Activated CD8-positive, alpha-beta T cell treated with anti-CD3 and anti-CD28 coated beads, Interleukin-2, amount 10 ng/mL, durations not matched to agents 7 days and 5 days (primary cell): ENCODE measurements at regions not wholly inside any gene's neighbourhood (a gene's known extent, or its start where the extent isn't known, plus 50 kb on each side); places are given as distances from the start of the nearest gene placed in this dataset.

Experiments
- ATAC-seq: fragments of 150-1000 bp; cut with Tn5 transposase; one replicate; pipeline ENCODE4 v1.10.0; 2021; ENCODE audit warnings: moderate library complexity
- CTCF ChIA-PET: fragments of 350-600 bp; sonication (Branson Sonifier 250); formaldehyde crosslinking; loops from one replicate; lab custom pipeline; 2021; ENCODE audit warnings: antibody characterized with exemption; lab: Charles Lee
- POLR2A ChIA-PET: fragments of 350-600 bp; sonication (Branson Sonifier 250); formaldehyde crosslinking; loops from one replicate; lab custom pipeline; 2021; ENCODE audit warnings: antibody characterized with exemption; lab: Charles Lee
- DNase-seq: peaks from one replicate; pipeline ENCODE4 v3.0.0-alpha.2; 2020
- H3K27ac Mint-ChIP-seq: one replicate; pipeline ENCODE4 v1.8.0; 2021; ENCODE audit warnings: mild to moderate bottlenecking, mixed read lengths
- H3K27me3 Mint-ChIP-seq: one replicate; pipeline ENCODE4 v1.8.0; 2021; ENCODE audit warnings: low read depth, mixed read lengths
- H3K36me3 Mint-ChIP-seq: one replicate; pipeline ENCODE4 v1.8.0; 2021; ENCODE audit warnings: low read depth, mixed read lengths
- H3K4me1 Mint-ChIP-seq: one replicate; pipeline ENCODE4 v1.8.0; 2021; ENCODE audit warnings: low read depth, mixed read lengths
- H3K4me3 Mint-ChIP-seq: one replicate; pipeline ENCODE4 v1.8.0; 2021; ENCODE audit warnings: mild to moderate bottlenecking, mixed read lengths
- H3K9me3 Mint-ChIP-seq: one replicate; pipeline ENCODE4 v1.8.0; 2022; ENCODE audit warnings: mixed read lengths; ENCODE audit not compliant: insufficient read depth

DNA sequence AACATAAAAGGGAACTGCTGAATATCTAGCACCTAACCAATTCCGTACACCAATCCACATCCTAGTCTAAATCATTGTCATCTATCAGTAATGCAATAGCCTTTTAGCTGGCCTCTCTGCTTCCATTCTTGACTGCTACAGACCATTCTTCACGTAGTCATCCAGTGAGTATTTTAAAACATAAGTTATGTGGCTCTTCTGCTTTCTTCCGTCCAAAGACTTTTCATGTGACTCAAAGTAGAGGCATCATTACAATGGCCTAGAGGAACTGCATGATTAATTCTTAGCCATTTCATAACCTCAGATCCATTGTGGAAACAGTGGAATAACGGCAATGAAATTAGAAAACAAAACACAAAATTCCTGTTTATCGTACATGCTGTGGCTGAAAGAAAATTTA, 88.9 kb upstream of the CBLB start:
- H3K27me3 Mint-ChIP-seq, result no peaks in the 10 kb centered on the region

DNA sequence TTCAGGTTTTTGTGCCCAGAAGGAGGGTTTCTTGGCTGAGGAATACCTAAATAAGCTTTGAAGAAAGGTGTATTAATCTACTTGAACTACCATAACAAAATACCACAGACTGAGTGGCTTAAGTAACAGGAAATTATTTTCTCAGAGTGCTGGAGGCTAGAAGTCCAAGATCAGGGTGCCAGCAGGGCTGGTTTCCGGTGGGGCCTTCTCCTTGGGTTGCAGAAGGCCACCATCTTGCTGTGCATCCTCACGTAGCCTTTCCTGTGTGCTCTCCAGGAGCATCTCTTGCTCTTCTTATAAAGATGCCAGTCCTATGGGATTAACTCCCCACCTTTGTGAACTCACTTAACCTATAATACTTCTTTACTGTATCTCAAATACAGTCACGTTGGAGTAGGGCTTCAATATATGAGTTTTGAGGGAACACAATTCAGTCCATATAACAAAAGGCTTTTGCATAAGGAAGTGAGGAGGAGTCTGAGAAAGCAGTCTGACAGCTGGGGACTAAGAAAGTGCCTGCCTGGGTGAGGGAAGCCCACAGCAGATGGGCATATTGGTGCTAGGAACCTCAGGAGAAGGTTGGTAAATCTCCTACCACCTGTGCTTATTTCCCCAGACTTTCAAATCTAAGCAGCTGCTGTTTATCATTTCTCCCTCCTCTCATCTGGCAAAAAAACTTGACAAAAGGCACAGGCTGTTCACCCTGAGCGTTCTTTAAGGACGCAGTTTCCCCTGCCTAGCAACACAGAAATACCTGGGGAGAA, 89.6 kb upstream of the CBLB start:
- Mint-ChIP-seq H3K4me1 (no peaks in the 10 kb centered on the region), H3K36me3 (peaks cover 4% of the 10 kb centered on the region), H3K27me3 (no peaks in the 10 kb centered on the region), H3K9me3 (peaks cover 10% of the 10 kb centered on the region), H3K27ac (no peak overlapping the region), H3K4me3 (no peak overlapping the region)
- ChIA-PET POLR2A (interaction anchor here (0.6 kb wide), 1 partner anchor 233 kb away, joined by 3 read pairs; no protein-coding TSS in a partner anchor), CTCF (no interaction called here)
- ATAC-seq (no peak), DNase-seq (no peak)

More for the DNA sequence above, 88.9 kb upstream of the CBLB start:
- DNase-seq (no peak), ATAC-seq (no peak)
- H3K4me1 Mint-ChIP-seq, result no peaks in the 10 kb centered on the region
- peaks cover 10% of the 10 kb centered on the region for H3K9me3 Mint-ChIP-seq
- POLR2A ChIA-PET, result no interaction called here
- no peak overlapping the region for H3K27ac Mint-ChIP-seq
- CTCF ChIA-PET, result no interaction called here
- peaks cover 4% of the 10 kb centered on the region for H3K36me3 Mint-ChIP-seq
- H3K4me3 Mint-ChIP-seq, result no peak overlapping the region

DNA sequence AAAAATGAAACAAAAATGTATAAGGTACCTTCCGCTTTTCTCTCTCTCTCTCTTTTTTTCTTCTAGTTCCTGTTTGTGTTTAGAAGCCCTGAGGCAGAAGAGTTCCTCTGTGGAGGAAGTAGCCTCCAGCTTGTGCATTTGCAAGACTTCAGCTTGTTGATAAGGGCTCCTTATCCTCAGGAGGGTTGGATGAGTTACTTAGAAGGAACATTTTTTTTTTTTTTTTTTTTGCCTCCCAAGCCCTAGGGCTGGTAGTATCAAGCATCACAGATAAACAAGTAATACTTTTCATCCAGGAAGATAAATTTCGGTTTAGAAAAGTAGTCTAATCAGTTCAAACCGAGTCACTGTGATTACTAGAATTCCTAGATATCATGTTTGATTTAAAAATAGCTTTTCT, 91.0 kb upstream of the CBLB start:
- ChIA-PET POLR2A (no interaction called here), CTCF (interaction anchor here (1.2 kb wide), 1 partner anchor 650 kb away, joined by 3 read pairs; no protein-coding TSS in a partner anchor)
- Mint-ChIP-seq H3K27me3 (no peaks in the 10 kb centered on the region), H3K4me3 (no peak overlapping the region), H3K9me3 (peaks cover 10% of the 10 kb centered on the region), H3K4me1 (no peaks in the 10 kb centered on the region), H3K36me3 (peaks cover 3% of the 10 kb centered on the region), H3K27ac (no peak overlapping the region)
- DNase-seq (no peak), ATAC-seq (no peak)

DNA sequence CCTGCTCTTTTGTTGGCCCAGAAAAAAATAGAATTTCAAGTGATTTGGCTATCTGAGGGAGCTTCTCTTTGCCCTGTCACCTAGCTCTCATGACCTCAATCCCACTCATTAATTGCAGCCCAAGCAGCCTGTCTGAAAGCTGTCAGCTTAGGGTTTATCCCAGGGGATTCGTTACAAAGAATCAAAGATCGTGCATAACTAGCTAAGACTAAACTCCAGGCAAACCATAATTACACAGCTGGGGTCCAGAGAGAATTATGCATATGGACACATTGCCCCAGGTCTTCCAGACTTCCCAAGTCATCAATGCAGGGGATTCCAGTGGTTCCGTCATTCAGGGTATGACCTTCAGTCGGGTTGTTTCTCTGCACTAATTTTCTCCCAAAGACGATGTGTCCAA, 91.6 kb upstream of the CBLB start:
- Mint-ChIP-seq H3K36me3 (no peaks in the 10 kb centered on the region), H3K9me3 (peaks cover 10% of the 10 kb centered on the region), H3K4me1 (no peaks in the 10 kb centered on the region), H3K4me3 (no peak overlapping the region), H3K27ac (no peak overlapping the region), H3K27me3 (no peaks in the 10 kb centered on the region)
- ChIA-PET CTCF (interaction anchor here (1.2 kb wide), 1 partner anchor 649 kb away, joined by 3 read pairs; no protein-coding TSS in a partner anchor), POLR2A (no interaction called here)
- DNase-seq (no peak), ATAC-seq (no peak)

DNA sequence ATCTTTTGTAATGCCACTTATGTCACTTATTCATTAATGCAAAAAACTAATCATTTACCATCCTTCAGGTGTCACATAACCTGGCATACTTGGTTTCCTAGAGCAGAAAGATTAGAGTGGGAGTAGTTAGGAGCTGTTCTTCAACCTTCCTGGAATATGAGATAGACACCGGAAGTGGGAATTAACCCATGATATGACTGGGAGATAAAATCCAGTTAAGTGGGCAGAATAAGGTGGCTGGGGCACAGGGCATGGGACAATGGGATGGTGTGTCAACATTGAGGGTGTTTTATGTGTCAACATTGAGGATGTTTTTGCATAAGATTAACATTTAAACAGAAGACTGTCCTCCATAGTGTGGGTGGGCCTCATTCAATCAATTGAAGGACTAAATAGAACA, 94.3 kb upstream of the CBLB start:
- Mint-ChIP-seq H3K27ac (no peak overlapping the region), H3K4me1 (no peaks in the 10 kb centered on the region), H3K36me3 (no peaks in the 10 kb centered on the region), H3K9me3 (peaks cover 10% of the 10 kb centered on the region), H3K4me3 (no peak overlapping the region), H3K27me3 (no peaks in the 10 kb centered on the region)
- POLR2A ChIA-PET, result no interaction called here
- DNase-seq (no peak), ATAC-seq (no peak)
- CTCF ChIA-PET, result no interaction called here

DNA sequence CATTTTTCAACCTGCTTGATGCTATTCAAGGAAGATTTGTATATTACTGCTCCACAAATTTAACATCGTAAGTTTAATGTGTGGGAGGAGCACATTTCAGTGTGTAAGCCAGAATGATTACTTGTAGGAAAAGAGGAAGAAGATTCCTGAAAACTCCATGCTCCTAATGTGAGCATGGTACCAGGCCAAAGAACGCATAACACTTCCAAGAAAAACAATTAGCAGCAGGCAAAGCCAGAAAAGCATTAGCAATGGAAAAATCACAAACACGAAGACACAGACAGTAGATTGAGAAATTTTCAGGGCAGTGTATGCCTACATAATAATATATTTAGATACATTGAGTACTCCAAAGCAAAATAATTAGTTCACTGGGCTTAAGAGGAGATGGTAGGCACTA, 96.6 kb upstream of the CBLB start:
- CTCF ChIA-PET, result no interaction called here
- no peaks in the 10 kb centered on the region for H3K27me3 Mint-ChIP-seq
- no peaks in the 10 kb centered on the region for H3K4me1 Mint-ChIP-seq
- ATAC-seq (no peak), DNase-seq (no peak)
- H3K4me3 Mint-ChIP-seq, result no peak overlapping the region
- peaks cover 6% of the 10 kb centered on the region for H3K36me3 Mint-ChIP-seq
- H3K9me3 Mint-ChIP-seq, result peaks cover 15% of the 10 kb centered on the region
- POLR2A ChIA-PET, result no interaction called here
- H3K27ac Mint-ChIP-seq, result no peak overlapping the region

DNA sequence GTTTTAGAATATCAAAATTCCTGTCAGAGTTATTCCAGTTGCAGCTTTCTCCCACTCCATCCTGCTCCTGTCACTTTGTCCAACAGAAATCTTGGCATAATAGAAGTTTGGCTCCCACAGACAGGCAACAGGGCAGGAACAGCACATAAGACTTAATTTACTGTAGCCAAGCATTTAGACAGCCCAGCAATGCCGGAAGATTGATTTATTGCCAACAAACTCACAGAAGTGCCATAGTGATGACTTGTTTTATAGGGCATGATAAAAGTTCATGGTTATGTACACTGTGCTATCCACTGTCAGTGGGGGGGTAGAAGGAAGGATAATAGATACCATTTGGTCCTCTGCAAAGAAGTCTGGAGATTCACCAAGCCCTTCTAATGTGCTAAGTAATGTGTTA, 98.3 kb upstream of the CBLB start:
- H3K27ac Mint-ChIP-seq, result no peak overlapping the region
- ChIA-PET CTCF (no interaction called here), POLR2A (no interaction called here)
- DNase-seq (no peak), ATAC-seq (no peak)
- H3K9me3 Mint-ChIP-seq, result peaks cover 21% of the 10 kb centered on the region
- H3K27me3 Mint-ChIP-seq, result no peaks in the 10 kb centered on the region
- H3K36me3 Mint-ChIP-seq, result peaks cover 18% of the 10 kb centered on the region
- no peak overlapping the region for H3K4me3 Mint-ChIP-seq
- no peaks in the 10 kb centered on the region for H3K4me1 Mint-ChIP-seq

DNA sequence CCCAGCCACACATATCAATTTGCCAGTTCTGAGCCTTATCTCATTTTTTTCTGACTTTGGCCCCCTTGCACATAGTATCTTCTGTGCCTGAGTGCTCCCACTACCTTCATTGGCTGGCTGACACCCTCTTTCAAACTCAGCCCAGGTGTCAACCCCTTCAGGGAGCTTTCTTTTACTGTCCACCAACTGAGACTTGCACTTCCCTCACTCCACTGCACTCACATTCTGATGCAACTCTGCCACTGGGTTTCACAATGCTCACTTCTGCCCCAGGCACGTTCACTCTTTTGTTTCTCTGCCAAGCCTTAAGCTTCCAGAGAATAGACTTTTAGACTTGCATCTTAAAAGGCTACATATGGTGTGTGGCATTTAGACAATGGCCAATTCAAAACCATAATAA, 101.5 kb upstream of the CBLB start:
- ChIA-PET CTCF (no interaction called here), POLR2A (no interaction called here)
- H3K4me3 Mint-ChIP-seq, result no peak overlapping the region
- H3K9me3 Mint-ChIP-seq, result peaks cover 28% of the 10 kb centered on the region
- peaks cover 20% of the 10 kb centered on the region for H3K36me3 Mint-ChIP-seq
- no peak overlapping the region for H3K27ac Mint-ChIP-seq
- ATAC-seq (no peak), DNase-seq (no peak)
- no peaks in the 10 kb centered on the region for H3K4me1 Mint-ChIP-seq
- no peaks in the 10 kb centered on the region for H3K27me3 Mint-ChIP-seq

DNA sequence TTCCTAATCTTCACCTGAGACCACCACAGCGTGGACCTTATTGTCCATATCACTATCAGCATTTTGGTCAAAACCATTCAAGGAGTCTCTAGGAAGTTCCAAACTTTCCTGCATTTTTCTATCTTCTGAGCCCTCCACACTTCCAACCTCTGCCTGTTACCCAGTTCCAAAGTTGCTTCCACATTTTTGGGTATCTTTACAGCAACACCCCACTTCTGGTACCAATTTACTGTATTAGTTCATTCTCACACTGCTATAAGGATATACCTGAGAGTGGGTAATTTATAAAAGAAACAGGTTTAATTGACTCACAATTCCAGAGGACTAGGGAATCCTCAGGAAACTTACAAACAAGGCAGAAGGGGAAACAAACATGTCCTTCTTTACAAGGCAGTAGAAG, 103.3 kb upstream of the CBLB start:
- Mint-ChIP-seq H3K4me1 (no peaks in the 10 kb centered on the region), H3K36me3 (peaks cover 20% of the 10 kb centered on the region), H3K27me3 (no peaks in the 10 kb centered on the region), H3K4me3 (no peak overlapping the region), H3K9me3 (peaks cover 28% of the 10 kb centered on the region), H3K27ac (no peak overlapping the region)
- CTCF ChIA-PET, result no interaction called here
- POLR2A ChIA-PET, result interaction anchor here (0.6 kb wide), 1 partner anchor 21 kb away, joined by 5 read pairs; no protein-coding TSS in a partner anchor
- no peak for DNase-seq
- no peak for ATAC-seq

DNA sequence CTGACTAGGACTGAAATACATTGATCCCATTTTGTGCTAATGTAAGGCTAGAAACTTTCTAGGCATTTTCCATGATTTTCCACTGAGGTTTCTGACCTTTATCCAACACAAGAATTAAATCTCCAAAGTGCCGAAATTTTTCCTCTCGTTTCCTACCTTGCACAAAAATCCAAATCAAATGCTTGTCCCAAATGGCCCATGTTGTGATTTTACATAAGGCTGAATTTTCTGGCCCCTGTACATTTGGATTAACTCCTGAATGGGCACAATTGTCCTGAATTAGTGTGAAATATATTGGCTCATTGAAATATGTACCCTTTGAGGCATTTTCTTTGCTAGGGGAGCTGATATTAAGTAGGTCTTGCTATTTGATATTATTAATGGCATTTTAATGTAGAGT, 105.6 kb upstream of the CBLB start:
- ATAC-seq (no peak), DNase-seq (no peak)
- ChIA-PET CTCF (no interaction called here), POLR2A (no interaction called here)
- H3K36me3 Mint-ChIP-seq, result peaks cover 18% of the 10 kb centered on the region
- no peak overlapping the region for H3K27ac Mint-ChIP-seq
- no peaks in the 10 kb centered on the region for H3K27me3 Mint-ChIP-seq
- no peak overlapping the region for H3K4me3 Mint-ChIP-seq
- peaks cover 28% of the 10 kb centered on the region for H3K9me3 Mint-ChIP-seq
- no peaks in the 10 kb centered on the region for H3K4me1 Mint-ChIP-seq

DNA sequence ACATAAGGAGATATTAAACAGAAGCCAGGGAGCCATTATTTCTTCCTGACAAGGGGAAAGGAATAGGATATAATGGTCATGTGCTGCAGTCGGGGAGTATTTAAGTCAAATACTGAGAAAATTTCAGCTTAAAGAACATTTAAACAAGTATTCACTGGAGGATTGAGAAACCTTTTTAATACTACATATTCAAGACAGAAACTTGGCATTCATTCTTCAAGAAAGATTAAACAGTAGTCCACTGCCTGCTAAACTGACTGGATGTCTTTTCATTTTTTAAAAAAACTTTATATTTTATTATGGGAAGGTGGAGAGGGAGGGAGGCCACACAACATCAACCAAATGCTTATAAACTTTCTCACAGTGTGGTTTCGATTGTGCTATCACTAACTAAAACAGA, 107.4 kb upstream of the CBLB start:
- Mint-ChIP-seq H3K4me1 (no peaks in the 10 kb centered on the region), H3K4me3 (no peak overlapping the region), H3K27ac (no peak overlapping the region), H3K36me3 (peaks cover 11% of the 10 kb centered on the region), H3K9me3 (peaks cover 16% of the 10 kb centered on the region), H3K27me3 (no peaks in the 10 kb centered on the region)
- ChIA-PET POLR2A (no interaction called here), CTCF (no interaction called here)
- DNase-seq (no peak), ATAC-seq (no peak)

DNA sequence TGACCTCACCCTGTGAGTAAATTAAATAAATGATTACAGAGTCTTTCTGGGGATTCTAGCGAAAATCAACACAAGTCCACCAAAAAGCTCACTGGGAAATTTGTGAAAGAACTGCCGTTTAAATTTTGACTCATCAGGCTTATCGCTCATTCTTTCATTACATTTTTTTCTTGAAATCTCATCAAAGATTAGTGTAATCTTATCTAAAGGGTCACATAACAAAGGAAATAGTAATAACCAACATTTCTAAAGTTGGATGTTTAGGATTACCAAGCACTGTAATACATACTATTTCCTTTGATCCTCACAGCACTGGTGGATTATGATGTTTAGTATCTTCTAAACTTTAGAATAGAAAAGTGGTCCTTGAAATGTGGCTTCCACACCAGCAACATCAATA, 111.1 kb upstream of the CBLB start:
- H3K4me3 Mint-ChIP-seq, result no peak overlapping the region
- no peak for ATAC-seq

More for the DNA sequence above, 111.1 kb upstream of the CBLB start:
- no peak for DNase-seq
- no peaks in the 10 kb centered on the region for H3K27me3 Mint-ChIP-seq
- ChIA-PET POLR2A (no interaction called here), CTCF (no interaction called here)
- peaks cover 16% of the 10 kb centered on the region for H3K9me3 Mint-ChIP-seq
- peaks cover 4% of the 10 kb centered on the region for H3K4me1 Mint-ChIP-seq
- no peak overlapping the region for H3K27ac Mint-ChIP-seq
- H3K36me3 Mint-ChIP-seq, result peaks cover 15% of the 10 kb centered on the region
